CD14-positive monocyte (primary cell): ENCODE measurements at regions not wholly inside any gene's neighbourhood (a gene's known extent, or its start where the extent isn't known, plus 50 kb on each side); places are given as distances from the start of the nearest gene placed in this dataset.

Experiments
- DNase-seq, 3 donors: peaks; one replicate each; pipeline ENCODE4 v3.0.0-alpha.2; 2011 to 2022
- H2AFZ ChIP-seq: 2 replicates; pipeline ENCODE4 v1.6.0; 2012; ENCODE audit warnings: mild to moderate bottlenecking, low read depth, low read length, inconsistent platforms; ENCODE audit not compliant: insufficient read depth, poor library complexity, severe bottlenecking
- H3K27ac ChIP-seq, 2 donors: 1 replicate in 1 of 2; 2 replicates in 1 of 2; pipeline ENCODE4 v1.5.1; 2012 to 2013; ENCODE audit warnings: low read length in 2 of 2, control low read depth in 1 of 2, inconsistent platforms in 1 of 2, low read depth in 1 of 2, mild to moderate bottlenecking in 1 of 2
- H3K27me3 ChIP-seq, 2 donors: one replicate each; pipeline versions ENCODE4 v1.6.0 to v1.6.1; 2011 to 2013; ENCODE audit warnings: low read length in 2 of 2; ENCODE audit not compliant: control insufficient read depth in 2 of 2, insufficient read depth in 2 of 2
- H3K36me3 ChIP-seq, 2 donors: replicated peaks in 1 of 2; 1 replicate in 1 of 2; 2 replicates in 1 of 2; pipeline versions ENCODE4 v1.5.1 to v1.6.1; 2012 to 2013; ENCODE audit warnings: low read length in 2 of 2, control low read depth in 1 of 2, inconsistent platforms in 1 of 2, mild to moderate bottlenecking in 1 of 2; ENCODE audit not compliant: insufficient read depth in 2 of 2, control insufficient read depth in 1 of 2
- H3K4me1 ChIP-seq, 2 donors: 1 replicate in 1 of 2; 2 replicates in 1 of 2; pipeline versions ENCODE4 v1.5.1 to v1.6.1; 2012 to 2013; ENCODE audit warnings: low read length in 2 of 2, control low read depth in 1 of 2, inconsistent platforms in 1 of 2, mild to moderate bottlenecking in 1 of 2, moderate library complexity in 1 of 2; ENCODE audit not compliant: insufficient read depth in 2 of 2, control insufficient read depth in 1 of 2
- H3K4me2 ChIP-seq: replicated peaks from 2 replicates; pipeline ENCODE3; 2012; ENCODE audit warnings: low read length, moderate library complexity, mild to moderate bottlenecking; ENCODE audit not compliant: poor library complexity, severe bottlenecking; ENCODE audit errors: extremely low read depth
- H3K4me3 ChIP-seq, 3 experiments: fragments of 200-600 bp in 1 of 3; sonication (generic) in 1 of 3; replicated peaks in 1 of 3; 1 replicate in 2 of 3; 2 replicates in 1 of 3; pipeline ENCODE4 v1.5.1; 2011 to 2013; ENCODE audit warnings: low read length in 3 of 3, mild to moderate bottlenecking in 3 of 3, control low read depth in 2 of 3, low read depth in 2 of 3, inconsistent platforms in 1 of 3, moderate library complexity in 1 of 3
- H3K79me2 ChIP-seq: 2 replicates; pipeline ENCODE4 v1.6.0; 2012; ENCODE audit warnings: mild to moderate bottlenecking, control low read depth, inconsistent platforms, low read length, moderate library complexity; ENCODE audit not compliant: insufficient read depth
- H3K9ac ChIP-seq: 2 replicates; pipeline ENCODE4 v1.6.0; 2017; ENCODE audit warnings: low read length, mild to moderate bottlenecking; ENCODE audit not compliant: insufficient read depth, poor library complexity, severe bottlenecking
- H3K9me3 ChIP-seq, 2 donors: replicated peaks in 1 of 2; 1 replicate in 1 of 2; 2 replicates in 1 of 2; pipeline versions ENCODE4 v1.5.1 to v1.6.1; 2012 to 2013; ENCODE audit warnings: low read length in 2 of 2, control low read depth in 1 of 2; ENCODE audit not compliant: control insufficient read depth in 1 of 2, insufficient read depth in 1 of 2
- H4K20me1 ChIP-seq: 2 replicates; pipeline ENCODE4 v1.6.0; 2012; ENCODE audit warnings: mild to moderate bottlenecking, low read length, control low read depth, moderate library complexity; ENCODE audit not compliant: insufficient read depth
- H3K27ac Mint-ChIP-seq, 7 donors: one replicate each; pipeline ENCODE4 v1.8.0; 2020; ENCODE audit warnings: mild to moderate bottlenecking in 7 of 7, mixed read lengths in 7 of 7, moderate library complexity in 6 of 7, inconsistent platforms in 2 of 7
- H3K27me3 Mint-ChIP-seq, 3 donors: one replicate each; pipeline ENCODE4 v1.8.0; 2021 to 2022; ENCODE audit warnings: low read depth in 3 of 3, mild to moderate bottlenecking in 3 of 3, mixed read lengths in 3 of 3, moderate library complexity in 3 of 3, inconsistent platforms in 1 of 3
- H3K36me3 Mint-ChIP-seq, 2 donors: one replicate each; pipeline ENCODE4 v1.8.0; 2020; ENCODE audit warnings: mixed read lengths in 2 of 2, inconsistent platforms in 1 of 2, mild to moderate bottlenecking in 1 of 2
- H3K4me1 Mint-ChIP-seq: one replicate; pipeline ENCODE4 v1.8.0; 2020; ENCODE audit warnings: mild to moderate bottlenecking, mixed read lengths
- H3K4me3 Mint-ChIP-seq, 2 donors: one replicate each; pipeline ENCODE4 v1.8.0; 2020; ENCODE audit warnings: mild to moderate bottlenecking in 2 of 2, mixed read lengths in 2 of 2, moderate library complexity in 1 of 2
- H3K9me3 Mint-ChIP-seq, 7 donors: one replicate each; pipeline ENCODE4 v1.8.0; 2020 to 2022; ENCODE audit warnings: mixed read lengths in 7 of 7, mild to moderate bottlenecking in 6 of 7, moderate library complexity in 6 of 7, inconsistent platforms in 2 of 7
- CTCF ChIP-seq: fragments of 200-600 bp; IDR thresholded peaks from one replicate; pipeline ENCODE4 v1.8.0; 2022; ENCODE audit warnings: antibody characterized with exemption, mild to moderate bottlenecking
- WGBS: methylation state at CpG from one replicate; pipeline ENCODE4 v1.1.5; 2013; ENCODE audit warnings: missing lambda C conversion rate; ENCODE audit not compliant: insufficient coverage; 5-methylcytosine and 5-hydroxymethylcytosine counted together
- intact Hi-C, 2 donors: fragments of 100-400 bp; cut with micrococcal nuclease; formaldehyde crosslinking; loops; one replicate each; pipeline versions ENCODE4 v1.15.0 to v1.15.1; 2023

GRCh38 chr12:91899056-91899455 is 246.6 kb downstream of the BTG1 start:
- Histone ChIP-seq H3K4me2 (no peak overlapping the region), H3K4me3 (no peak overlapping the region), H3K27me3 (no peaks in the 10 kb centered on the region), H3K36me3 (no peaks in the 10 kb centered on the region), H2AFZ (no peak overlapping the region), H4K20me1 (no peaks in the 10 kb centered on the region), H3K9ac (no peak overlapping the region), H3K79me2 (no peaks in the 10 kb centered on the region), H3K27ac (no peak overlapping the region), H3K4me1 (no peaks in the 10 kb centered on the region), H3K9me3 (no peaks in the 10 kb centered on the region)
- no peak for DNase-seq
- Mint-ChIP-seq H3K9me3 (peaks cover 0 to 14% (median 3%) of the 10 kb centered on the region in 7 donors), H3K36me3 (no peaks in the 10 kb centered on the region), H3K27me3 (peaks cover 0 to 5% (median 0%) of the 10 kb centered on the region in 3 donors), H3K4me1 (no peaks in the 10 kb centered on the region), H3K4me3 (no peak overlapping the region), H3K27ac (no peak overlapping the region)
- 80% methylated on average over 1 of the region's 1 CpG for WGBS
- intact Hi-C loops, result no loop called here
- no peak for TF ChIP-seq CTCF

GRCh38 chr12:91897025-91897515 is 248.6 kb downstream of the BTG1 start:
- Histone ChIP-seq H3K27ac (no peak overlapping the region), H4K20me1 (no peaks in the 10 kb centered on the region), H3K4me3 (no peak overlapping the region), H2AFZ (no peak overlapping the region), H3K9ac (no peak overlapping the region), H3K36me3 (no peaks in the 10 kb centered on the region), H3K27me3 (no peaks in the 10 kb centered on the region), H3K79me2 (no peaks in the 10 kb centered on the region), H3K9me3 (no peaks in the 10 kb centered on the region), H3K4me1 (no peaks in the 10 kb centered on the region), H3K4me2 (no peak overlapping the region)
- Mint-ChIP-seq H3K36me3 (no peaks in the 10 kb centered on the region), H3K9me3 (peaks cover 0 to 9% (median 3%) of the 10 kb centered on the region in 7 donors), H3K4me3 (no peak overlapping the region), H3K27me3 (peaks cover 0 to 5% (median 0%) of the 10 kb centered on the region in 3 donors), H3K4me1 (no peaks in the 10 kb centered on the region), H3K27ac (no peak overlapping the region)
- 100% methylated on average over 5 of the region's 5 CpGs for WGBS
- no peak for DNase-seq
- TF ChIP-seq CTCF, result no peak
- intact Hi-C loops, result no loop called here
